RWPE1 (cell line): ENCODE measurements at regions not wholly inside any gene's neighbourhood (a gene's known extent, or its start where the extent isn't known, plus 50 kb on each side); places are given as distances from the start of the nearest gene placed in this dataset.
"Not testable (repeated sequence)": the region's sequence is repeated elsewhere in the genome, so short reads cannot be mapped to it uniquely, and the experiment has no call there.

Source experiments
- CTCF ChIA-PET: fragments of 350-600 bp; sonication (Branson Sonifier 250); formaldehyde crosslinking; extraction: SDS; loops from one replicate; lab custom pipeline; 2021; lab: Yijun Ruan, JAX
- POLR2A ChIA-PET: fragments of 400-600 bp; formaldehyde crosslinking; extraction: SDS; loops from one replicate; lab custom pipeline; 2020; ENCODE audit warnings: antibody characterized with exemption; ENCODE audit not compliant: low non-redundant PET; lab: Yijun Ruan, JAX
- DNase-seq: peaks from one replicate; pipeline ENCODE4 v3.0.0; 2012; ENCODE audit warnings: low spot score
- H3K27ac ChIP-seq: fragments of 450-650 bp; 2 replicates; pipeline ENCODE4 v1.5.1; 2017
- CTCF ChIP-seq: fragments of 450-650 bp; conservative IDR thresholded peaks from 2 replicates; pipeline ENCODE4 v1.5.1; 2017; ENCODE audit warnings: low read depth, mild to moderate bottlenecking

- TF ChIP-seq CTCF = no peak
- ChIA-PET CTCF (no interaction called here), POLR2A (no interaction called here)
- no peak overlapping the region for H3K27ac ChIP-seq
- no peak for DNase-seq
Observed at GRCh38 chrX:840556-840955, 210.0 kb downstream of the SHOX start.

- POLR2A ChIA-PET, CTCF ChIA-PET, H3K27ac ChIP-seq, DNase-seq: not testable (repeated sequence)
Observed at GRCh38 chrX:838666-839065, 208.1 kb downstream of the SHOX start.

- POLR2A ChIA-PET, DNase-seq, H3K27ac ChIP-seq, CTCF ChIA-PET: not testable (repeated sequence)
Observed at GRCh38 chrX:835857-836256, 205.3 kb downstream of the SHOX start.

GRCh38 chrX:830532-830931 lies 199.9 kb downstream of the SHOX start:
- DNase-seq = no peak
- no peak overlapping the region for H3K27ac ChIP-seq
- no peak for TF ChIP-seq CTCF
- CTCF ChIA-PET = no interaction called here
- POLR2A ChIA-PET = no interaction called here

GRCh38 chrX:829145-829544 lies 198.6 kb downstream of the SHOX start:
- H3K27ac ChIP-seq = no peak overlapping the region
- no peak for TF ChIP-seq CTCF
- POLR2A ChIA-PET = no interaction called here
- CTCF ChIA-PET = no interaction called here
- DNase-seq = no peak

- ChIA-PET POLR2A (no interaction called here), CTCF (no interaction called here)
- TF ChIP-seq CTCF = no peak
- H3K27ac ChIP-seq = no peak overlapping the region
- no peak for DNase-seq
Observed at GRCh38 chrX:828411-828959, 197.9 kb downstream of the SHOX start.

GRCh38 chrX:826448-826847 lies 195.9 kb downstream of the SHOX start:
- POLR2A ChIA-PET = no interaction called here
- no peak for DNase-seq
- CTCF ChIA-PET = no interaction called here
- no peak overlapping the region for H3K27ac ChIP-seq
- TF ChIP-seq CTCF = no peak

- no peak for TF ChIP-seq CTCF
Observed at GRCh38 chrX:825991-826390, 195.4 kb downstream of the SHOX start.

GRCh38 chrX:823073-823472 lies 192.5 kb downstream of the SHOX start:
- H3K27ac ChIP-seq, DNase-seq, CTCF ChIA-PET, POLR2A ChIA-PET: not testable (repeated sequence)

More at GRCh38 chrX:825991-826390, 195.4 kb downstream of the SHOX start:
- CTCF ChIA-PET = no interaction called here
- POLR2A ChIA-PET = no interaction called here
- H3K27ac ChIP-seq = no peak overlapping the region
- no peak for DNase-seq
